BLaER1 (cell line): ENCODE measurements at regions not wholly inside any gene's neighbourhood (a gene's known extent, or its start where the extent isn't known, plus 50 kb on each side); places are given as distances from the start of the nearest gene placed in this dataset.
"Not testable (repeated sequence)": the region's sequence is repeated elsewhere in the genome, so short reads cannot be mapped to it uniquely, and the experiment has no call there.

Source experiments
- H3K27ac ChIP-seq: shearing (Covaris generic); formaldehyde crosslinking; 2 replicates; pipeline ENCODE4 v1.8.1; 2022
- H3K27me3 ChIP-seq: shearing (Covaris generic); formaldehyde crosslinking; 2 replicates; pipeline ENCODE4 v1.8.1; 2022
- H3K36me3 ChIP-seq: shearing (Covaris generic); formaldehyde crosslinking; 2 replicates; pipeline ENCODE4 v1.8.1; 2022
- H3K4me1 ChIP-seq: shearing (Covaris generic); formaldehyde crosslinking; 2 replicates; pipeline ENCODE4 v1.8.1; 2022
- H3K4me2 ChIP-seq: shearing (Covaris generic); formaldehyde crosslinking; 2 replicates; pipeline ENCODE4 v1.8.1; 2022
- H3K4me3 ChIP-seq: shearing (Covaris generic); formaldehyde crosslinking; 2 replicates; pipeline ENCODE4 v1.8.1; 2022
- H3K9ac ChIP-seq: shearing (Covaris generic); formaldehyde crosslinking; 2 replicates; pipeline ENCODE4 v1.8.1; 2022
- H3K9me3 ChIP-seq: shearing (Covaris generic); formaldehyde crosslinking; 2 replicates; pipeline ENCODE4 v1.8.1; 2022
- H4K20me1 ChIP-seq: shearing (Covaris generic); formaldehyde crosslinking; 2 replicates; pipeline ENCODE4 v1.8.1; 2022
- Cebpa-rat ChIP-seq: shearing (Covaris generic); IDR thresholded peaks from 2 replicates; pipeline ENCODE4 v1.8.1; 2022

- TF ChIP-seq Cebpa-rat, result no peak
- Histone ChIP-seq H3K4me1 (no peaks in the 10 kb centered on the region), H3K36me3 (no peaks in the 10 kb centered on the region), H3K4me3 (no peak overlapping the region), H3K9me3 (no peaks in the 10 kb centered on the region), H3K27ac (no peak overlapping the region), H4K20me1 (no peaks in the 10 kb centered on the region), H3K4me2 (no peak overlapping the region), H3K27me3 (no peaks in the 10 kb centered on the region), H3K9ac (no peak overlapping the region)
Observed at GRCh38 chr12:25615119-25615518, 62.0 kb upstream of the LMNTD1 start.

- H3K27me3 ChIP-seq, result no peaks in the 10 kb centered on the region
- no peaks in the 10 kb centered on the region for H3K9me3 ChIP-seq
- no peaks in the 10 kb centered on the region for H3K36me3 ChIP-seq
- no peak overlapping the region for H3K4me3 ChIP-seq
- no peak for TF ChIP-seq Cebpa-rat
- no peak overlapping the region for H3K27ac ChIP-seq
- no peaks in the 10 kb centered on the region for H4K20me1 ChIP-seq
- H3K4me1 ChIP-seq, result no peaks in the 10 kb centered on the region
- H3K4me2 ChIP-seq, result no peak overlapping the region
- H3K9ac ChIP-seq, result no peak overlapping the region
Observed at GRCh38 chr12:25616286-25616685, 63.2 kb upstream of the LMNTD1 start.

GRCh38 chr12:25617991-25618390 lies 64.9 kb upstream of the LMNTD1 start:
- H3K4me1 ChIP-seq, result no peaks in the 10 kb centered on the region
- H3K9ac ChIP-seq, result no peak overlapping the region
- no peaks in the 10 kb centered on the region for H4K20me1 ChIP-seq
- H3K27ac ChIP-seq, result no peak overlapping the region
- TF ChIP-seq Cebpa-rat, result no peak
- no peaks in the 10 kb centered on the region for H3K9me3 ChIP-seq
- H3K27me3 ChIP-seq, result no peaks in the 10 kb centered on the region
- H3K4me2 ChIP-seq, result no peak overlapping the region
- H3K4me3 ChIP-seq, result no peak overlapping the region
- no peaks in the 10 kb centered on the region for H3K36me3 ChIP-seq

- Histone ChIP-seq H3K9ac (no peak overlapping the region), H3K9me3 (no peaks in the 10 kb centered on the region), H4K20me1 (no peaks in the 10 kb centered on the region), H3K27me3 (no peaks in the 10 kb centered on the region), H3K27ac (no peak overlapping the region), H3K4me2 (no peak overlapping the region), H3K4me3 (no peak overlapping the region), H3K36me3 (no peaks in the 10 kb centered on the region), H3K4me1 (no peaks in the 10 kb centered on the region)
- TF ChIP-seq Cebpa-rat, result no peak
Observed at GRCh38 chr12:25623816-25624215, 70.7 kb upstream of the LMNTD1 start.

GRCh38 chr12:25625146-25625545 lies 72.1 kb upstream of the LMNTD1 start:
- no peaks in the 10 kb centered on the region for H4K20me1 ChIP-seq
- H3K27ac ChIP-seq, result no peak overlapping the region
- no peak overlapping the region for H3K4me2 ChIP-seq
- no peaks in the 10 kb centered on the region for H3K4me1 ChIP-seq
- H3K9me3 ChIP-seq, result no peaks in the 10 kb centered on the region
- no peaks in the 10 kb centered on the region for H3K36me3 ChIP-seq
- H3K9ac ChIP-seq, result no peak overlapping the region
- H3K27me3 ChIP-seq, result no peaks in the 10 kb centered on the region
- TF ChIP-seq Cebpa-rat, result no peak
- no peak overlapping the region for H3K4me3 ChIP-seq

GRCh38 chr12:25629341-25629740 lies 76.3 kb upstream of the LMNTD1 start:
- Histone ChIP-seq H3K27ac (no peak overlapping the region), H3K9me3 (no peaks in the 10 kb centered on the region), H3K4me2 (no peak overlapping the region), H4K20me1 (no peaks in the 10 kb centered on the region), H3K9ac (no peak overlapping the region), H3K4me1 (no peaks in the 10 kb centered on the region), H3K27me3 (no peaks in the 10 kb centered on the region), H3K4me3 (no peak overlapping the region), H3K36me3 (no peaks in the 10 kb centered on the region)
- TF ChIP-seq Cebpa-rat, result no peak

- not testable (repeated sequence) for H3K9ac ChIP-seq, H3K4me2 ChIP-seq, H4K20me1 ChIP-seq, H3K27me3 ChIP-seq, H3K36me3 ChIP-seq, H3K9me3 ChIP-seq, H3K4me1 ChIP-seq, H3K27ac ChIP-seq, H3K4me3 ChIP-seq
Observed at GRCh38 chr12:25630735-25631515, 77.8 kb upstream of the LMNTD1 start.

- H3K9ac ChIP-seq, H3K4me3 ChIP-seq: not testable (repeated sequence)
Observed at GRCh38 chr12:25633149-25633548, 80.1 kb upstream of the LMNTD1 start.

GRCh38 chr12:25637752-25638151 lies 84.7 kb upstream of the LMNTD1 start:
- H3K9me3 ChIP-seq, result no peaks in the 10 kb centered on the region
- H3K27ac ChIP-seq, result no peak overlapping the region
- H3K9ac ChIP-seq, result no peak overlapping the region
- H3K36me3 ChIP-seq, result no peaks in the 10 kb centered on the region
- no peaks in the 10 kb centered on the region for H3K4me1 ChIP-seq
- H3K27me3 ChIP-seq, result no peaks in the 10 kb centered on the region
- H3K4me3 ChIP-seq, result no peak overlapping the region
- TF ChIP-seq Cebpa-rat, result no peak
- no peaks in the 10 kb centered on the region for H4K20me1 ChIP-seq
- H3K4me2 ChIP-seq, result no peak overlapping the region

More at GRCh38 chr12:25633149-25633548, 80.1 kb upstream of the LMNTD1 start:
- not testable (repeated sequence) for H3K9me3 ChIP-seq, H3K27me3 ChIP-seq, H4K20me1 ChIP-seq, H3K4me1 ChIP-seq, H3K36me3 ChIP-seq, H3K4me2 ChIP-seq, H3K27ac ChIP-seq

GRCh38 chr12:25639406-25639805 lies 86.3 kb upstream of the LMNTD1 start:
- H3K36me3 ChIP-seq, result no peaks in the 10 kb centered on the region
- H3K27me3 ChIP-seq, result no peaks in the 10 kb centered on the region
- H4K20me1 ChIP-seq, result no peaks in the 10 kb centered on the region
- no peak overlapping the region for H3K4me2 ChIP-seq
- no peaks in the 10 kb centered on the region for H3K9me3 ChIP-seq
- no peak overlapping the region for H3K27ac ChIP-seq
- H3K9ac ChIP-seq, result no peak overlapping the region
- H3K4me1 ChIP-seq, result no peaks in the 10 kb centered on the region
- no peak for TF ChIP-seq Cebpa-rat
- H3K4me3 ChIP-seq, result no peak overlapping the region

- Histone ChIP-seq H3K36me3 (no peaks in the 10 kb centered on the region), H3K27ac (no peak overlapping the region), H3K9me3 (no peaks in the 10 kb centered on the region), H4K20me1 (no peaks in the 10 kb centered on the region), H3K9ac (no peak overlapping the region), H3K4me3 (no peak overlapping the region), H3K27me3 (no peaks in the 10 kb centered on the region), H3K4me1 (no peaks in the 10 kb centered on the region), H3K4me2 (no peak overlapping the region)
- no peak for TF ChIP-seq Cebpa-rat
Observed at GRCh38 chr12:25644979-25645378, 91.9 kb upstream of the LMNTD1 start.
